Neutrophil (primary cell): ENCODE measurements at regions not wholly inside any gene's neighbourhood (a gene's known extent, or its start where the extent isn't known, plus 50 kb on each side); places are given as distances from the start of the nearest gene placed in this dataset.

ENCODE experiments used
- H3K27ac ChIP-seq: fragments of 200-600 bp; sonication (generic); 2 replicates; pipeline ENCODE4 v1.5.1; 2016; ENCODE audit warnings: mild to moderate bottlenecking, moderate library complexity
- H3K27me3 ChIP-seq: fragments of 200-600 bp; sonication (generic); 2 replicates; pipeline ENCODE4 v1.6.0; 2016; ENCODE audit warnings: mild to moderate bottlenecking
- H3K36me3 ChIP-seq: fragments of 200-600 bp; sonication (generic); 2 replicates; pipeline ENCODE4 v1.5.1; 2017
- H3K4me1 ChIP-seq, 2 experiments: fragments of 200-600 bp in 1 of 2; sonication (generic) in 1 of 2; 1 replicate in 1 of 2; 2 replicates in 1 of 2; pipeline versions ENCODE4 v1.5.1 to v1.6.1; 2013 to 2016; ENCODE audit warnings: low read depth in 1 of 2, low read length in 1 of 2, mild to moderate bottlenecking in 1 of 2, moderate library complexity in 1 of 2; ENCODE audit not compliant: control insufficient read depth in 1 of 2, insufficient read depth in 1 of 2
- H3K4me3 ChIP-seq, 2 experiments: fragments of 200-600 bp in 1 of 2; sonication (generic) in 1 of 2; 1 replicate in 1 of 2; 2 replicates in 1 of 2; pipeline ENCODE4 v1.5.1; 2013 to 2016; ENCODE audit warnings: low read depth in 1 of 2, low read length in 1 of 2, mild to moderate bottlenecking in 1 of 2, moderate library complexity in 1 of 2
- H3K9me3 ChIP-seq: fragments of 200-600 bp; sonication (generic); 2 replicates; pipeline ENCODE4 v1.5.1; 2016
- CTCF ChIP-seq: fragments of 200-600 bp; sonication (generic); IDR thresholded peaks from 2 replicates; pipeline ENCODE4 v1.5.1; 2016; ENCODE audit warnings: antibody characterized with exemption

GRCh38 chr2:18427762-18428161 is 132.7 kb downstream of the RDH14 start:
- H3K27me3 ChIP-seq, result peaks cover 1% of the 10 kb centered on the region
- no peaks in the 10 kb centered on the region for H3K36me3 ChIP-seq
- no peak overlapping the region for H3K27ac ChIP-seq
- H3K4me3 ChIP-seq, result no peak overlapping the region
- TF ChIP-seq CTCF, result no peak
- no peaks in the 10 kb centered on the region for H3K9me3 ChIP-seq
- H3K4me1 ChIP-seq, result no peaks in the 10 kb centered on the region

GRCh38 chr2:18426174-18426573 is 134.3 kb downstream of the RDH14 start:
- Histone ChIP-seq H3K36me3 (no peaks in the 10 kb centered on the region), H3K27ac (no peak overlapping the region), H3K4me3 (no peak overlapping the region), H3K27me3 (no peaks in the 10 kb centered on the region), H3K4me1 (no peaks in the 10 kb centered on the region), H3K9me3 (no peaks in the 10 kb centered on the region)
- no peak for TF ChIP-seq CTCF

- Histone ChIP-seq H3K27ac (no peak overlapping the region), H3K36me3 (no peaks in the 10 kb centered on the region), H3K4me1 (no peaks in the 10 kb centered on the region), H3K9me3 (no peaks in the 10 kb centered on the region), H3K27me3 (no peaks in the 10 kb centered on the region), H3K4me3 (no peak overlapping the region)
- no peak for TF ChIP-seq CTCF
Measured at GRCh38 chr2:18425210-18425703, 135.2 kb downstream of the RDH14 start.

GRCh38 chr2:18423636-18424035 is 136.8 kb downstream of the RDH14 start:
- Histone ChIP-seq H3K36me3 (no peaks in the 10 kb centered on the region), H3K4me3 (no peak overlapping the region), H3K27ac (no peak overlapping the region), H3K27me3 (no peaks in the 10 kb centered on the region), H3K9me3 (no peaks in the 10 kb centered on the region), H3K4me1 (no peaks in the 10 kb centered on the region)
- no peak for TF ChIP-seq CTCF

- TF ChIP-seq CTCF, result no peak
- Histone ChIP-seq H3K4me3 (no peak overlapping the region), H3K27ac (no peak overlapping the region), H3K36me3 (no peaks in the 10 kb centered on the region), H3K4me1 (no peaks in the 10 kb centered on the region), H3K9me3 (no peaks in the 10 kb centered on the region), H3K27me3 (no peaks in the 10 kb centered on the region)
Measured at GRCh38 chr2:18422432-18423165, 137.9 kb downstream of the RDH14 start.
